HepG2 (cell line): ENCODE measurements at regions not wholly inside any gene's neighbourhood (a gene's known extent, or its start where the extent isn't known, plus 50 kb on each side); places are given as distances from the start of the nearest gene placed in this dataset.

Experiments
- ATAC-seq: fragments of 200-7000 bp; cut with Tn5 transposase; 3 replicates; pipeline ENCODE4 v1.9.1; 2020; ENCODE audit warnings: mild to moderate bottlenecking, moderate library complexity
- BruUV-seq: library from RNA; stranded (reverse); fragments of 400-500 nt; replicated peaks from 2 replicates; lab custom pipeline; 2021; lab: Mats Ljungman, UMichigan
- CTCF ChIA-PET: fragments of 300-600 bp; formaldehyde crosslinking; extraction: SDS; loops from one replicate; lab custom pipeline; 2021; ENCODE audit warnings: low total read pairs, inconsistent platforms, low intra/inter-chr PET ratio; lab: Yijun Ruan, JAX
- POLR2A ChIA-PET: fragments of 350-600 bp; sonication (Branson Sonifier 250); formaldehyde crosslinking; loops from one replicate; lab custom pipeline; 2020; ENCODE audit warnings: antibody characterized with exemption, inconsistent platforms; lab: Yijun Ruan, JAX
- DNase-seq: peaks from one replicate; pipeline ENCODE4 v3.0.0-alpha.2; 2015; ENCODE audit warnings: low spot score
- FAIRE-seq: peaks from 3 replicates; lab custom pipeline; 2011; peaks lifted over from hg19 to GRCh38; lab: Jason Lieb, UNC
- H2AFZ ChIP-seq: one replicate; pipeline ENCODE4 v1.6.1; 2011; ENCODE audit warnings: low read length, inconsistent platforms
- H3K27ac ChIP-seq: fragments of 300-600 bp; 3 replicates; pipeline ENCODE4 v1.8.0; 2011; ENCODE audit warnings: mixed run types, mild to moderate bottlenecking, mixed read lengths, low read length, inconsistent platforms; ENCODE audit not compliant: insufficient read depth; ENCODE audit errors: extremely low read length
- H3K27me3 ChIP-seq, 2 experiments: fragments of 200-600 bp in 1 of 2; 2 replicates in 1 of 2; 3 replicates in 1 of 2; pipeline versions ENCODE4 v1.6.0 to v1.8.0; 2011; ENCODE audit warnings: low read length in 2 of 2, mild to moderate bottlenecking in 2 of 2, moderate library complexity in 2 of 2, inconsistent platforms in 1 of 2; ENCODE audit not compliant: insufficient read depth in 2 of 2, control insufficient read depth in 1 of 2
- H3K36me3 ChIP-seq, 2 experiments: fragments of 200-600 bp in 1 of 2; replicated peaks in 1 of 2; 2 replicates in 1 of 2; 3 replicates in 1 of 2; pipeline versions ENCODE4 v1.5.1 to v1.8.0; 2011; ENCODE audit warnings: low read length in 2 of 2, inconsistent platforms in 1 of 2; ENCODE audit not compliant: insufficient read depth in 2 of 2, control insufficient read depth in 1 of 2
- H3K4me1 ChIP-seq: 2 replicates; pipeline ENCODE4 v1.5.1; 2012; ENCODE audit warnings: low read length, inconsistent platforms; ENCODE audit not compliant: insufficient read depth
- H3K4me2 ChIP-seq: 2 replicates; pipeline ENCODE4 v1.6.0; 2011; ENCODE audit warnings: low read depth, low read length, inconsistent platforms
- H3K4me3 ChIP-seq, 3 experiments: fragments of 200-600 bp in 1 of 3; sonication (generic), shearing (Covaris generic) in 1 of 3; replicated peaks in 1 of 3; 2 replicates each; pipeline ENCODE4 v1.5.1; 2011 to 2016; ENCODE audit warnings: low read length in 3 of 3, inconsistent platforms in 2 of 3, low read depth in 2 of 3, mild to moderate bottlenecking in 2 of 3, control low read depth in 1 of 3, mixed read lengths in 1 of 3; ENCODE audit not compliant: insufficient read depth in 1 of 3
- H3K79me2 ChIP-seq: one replicate; pipeline ENCODE4 v1.6.1; 2011; ENCODE audit warnings: low read length, inconsistent platforms; ENCODE audit not compliant: insufficient read depth
- H3K9ac ChIP-seq: 2 replicates; pipeline ENCODE4 v1.6.0; 2011; ENCODE audit warnings: mild to moderate bottlenecking, low read depth, low read length, inconsistent platforms; ENCODE audit not compliant: insufficient read depth
- H3K9me3 ChIP-seq: 2 replicates; pipeline ENCODE4 v1.5.1; 2012; ENCODE audit warnings: mild to moderate bottlenecking, low read length
- H4K20me1 ChIP-seq: 2 replicates; pipeline ENCODE4 v1.6.0; 2011; ENCODE audit warnings: inconsistent platforms, mild to moderate bottlenecking, low read length, moderate library complexity; ENCODE audit not compliant: insufficient read depth
- AKNA ChIP-seq: sonication (generic); formaldehyde crosslinking; IDR thresholded peaks from 2 replicates; pipeline ENCODE4 v1.4.0; 2020; ENCODE audit warnings: missing genetic modification reagents, borderline replicate concordance
- CEBPB ChIP-seq: IDR thresholded peaks from 2 replicates; pipeline ENCODE4 v1.6.1; 2011; ENCODE audit warnings: low read depth, low read length, improper control_type of control experiment, borderline replicate concordance
- CHCHD3 ChIP-seq: sonication (generic); formaldehyde crosslinking; IDR thresholded peaks from 2 replicates; pipeline ENCODE4 v1.8.0; 2022; ENCODE audit warnings: mild to moderate bottlenecking, missing genetic modification reagents, moderate library complexity
- FOXO4 ChIP-seq: sonication (generic); formaldehyde crosslinking; conservative IDR thresholded peaks from 2 replicates; pipeline ENCODE4 v1.8.1; 2023; ENCODE audit warnings: missing genetic modification reagents
- GLMP ChIP-seq: sonication (generic); formaldehyde crosslinking; IDR thresholded peaks from 2 replicates; pipeline ENCODE4 v1.9.0; 2021; ENCODE audit warnings: missing genetic modification reagents, mild to moderate bottlenecking, borderline replicate concordance
- HNF1B ChIP-seq: sonication (generic); formaldehyde crosslinking; IDR thresholded peaks from 2 replicates; pipeline ENCODE4 v1.5.1; 2020; ENCODE audit warnings: mild to moderate bottlenecking, moderate library complexity, missing genetic modification reagents
- IKZF4 ChIP-seq: sonication (generic); formaldehyde crosslinking; IDR thresholded peaks from 2 replicates; pipeline ENCODE4 v1.5.1; 2020; ENCODE audit warnings: borderline replicate concordance, mild to moderate bottlenecking, low read depth, missing genetic modification reagents; ENCODE audit errors: not compliant biosample characterization
- SMC3 ChIP-seq: IDR thresholded peaks from 2 replicates; pipeline ENCODE4 v1.6.1; 2011; ENCODE audit warnings: low read length, improper control_type of control experiment
- TERF1 ChIP-seq: sonication (generic); formaldehyde crosslinking; IDR thresholded peaks from 2 replicates; pipeline ENCODE4 v1.8.0; 2022; ENCODE audit warnings: mild to moderate bottlenecking, missing genetic modification reagents, moderate library complexity
- THAP11 ChIP-seq: IDR thresholded peaks from 2 replicates; pipeline ENCODE4 v1.6.1; 2016; ENCODE audit warnings: missing biosample characterization, missing genetic modification reagents
- ZNF468 ChIP-seq: sonication (generic); formaldehyde crosslinking; IDR thresholded peaks from 2 replicates; pipeline ENCODE4 v1.8.0; 2022; ENCODE audit warnings: mild to moderate bottlenecking, moderate library complexity, missing genetic modification reagents
- ZNF556 ChIP-seq: sonication (generic); formaldehyde crosslinking; IDR thresholded peaks from 2 replicates; pipeline ENCODE4 v1.4.0; 2020; ENCODE audit warnings: mild to moderate bottlenecking, missing genetic modification reagents, borderline replicate concordance
- ZNF75D ChIP-seq: sonication (generic); formaldehyde crosslinking; IDR thresholded peaks from 2 replicates; pipeline ENCODE4 v1.8.1; 2023; ENCODE audit warnings: missing genetic modification reagents, mild to moderate bottlenecking, borderline replicate concordance
- WGBS: methylation state at CpG from one replicate; pipeline ENCODE4 v1.1.6; 2017; ENCODE audit warnings: low lambda C conversion rate; 5-methylcytosine and 5-hydroxymethylcytosine counted together
- in situ Hi-C: cut with HindIII; loops from 2 replicates; pipeline ENCODE4 v1.10.0; 2017; ENCODE audit warnings: low pct_unique_long_range_greater_than_20kb; ENCODE audit not compliant: extremely low pct_ligation_motif_present
- intact Hi-C: fragments of 100-400 bp; cut with micrococcal nuclease; formaldehyde crosslinking; loops from one replicate; pipeline ENCODE4 v1.10.0; 2022; ENCODE audit not compliant: unreplicated experiment

- Histone ChIP-seq H3K79me2 (no peaks in the 10 kb centered on the region), H3K27me3 (peaks cover 5 to 23% of the 10 kb centered on the region in 2 experiments; a peak in 3 of 5 replicates), H4K20me1 (no peaks in the 10 kb centered on the region), H3K4me2 (no peak overlapping the region), H3K27ac (no peak overlapping the region), H3K4me1 (no peaks in the 10 kb centered on the region), H2AFZ (no peak overlapping the region), H3K9me3 (no peaks in the 10 kb centered on the region), H3K9ac (no peak overlapping the region), H3K36me3 (no peaks in the 10 kb centered on the region), H3K4me3 (no peak overlapping the region)
- ChIA-PET CTCF (no interaction called here), POLR2A (no interaction called here)
- in situ Hi-C loops, result no loop called here
- FAIRE-seq (no peak), ATAC-seq (no peak), DNase-seq (no peak)
- 13% methylated on average over 7 of the region's 7 CpGs for WGBS
- intact Hi-C loops, result no loop called here
- BruUV-seq, result no TSS peak
- no peak for TF ChIP-seq TERF1 (CRISPR knock-in tag)
- no peak for TF ChIP-seq IKZF4
- no peak for TF ChIP-seq ZNF556
- no peak for TF ChIP-seq GLMP
- no peak for TF ChIP-seq HNF1B (CRISPR knock-in tag)
- no peak for TF ChIP-seq ZNF75D (CRISPR knock-in tag)
- no peak for TF ChIP-seq CHCHD3
- TF ChIP-seq ZNF468 (CRISPR knock-in tag), result no peak
- TF ChIP-seq SMC3, result no peak
- TF ChIP-seq AKNA (CRISPR knock-in tag), result no peak
- TF ChIP-seq CEBPB, result no peak
- TF ChIP-seq FOXO4, result no peak
- no peak for TF ChIP-seq THAP11 (CRISPR knock-in tag)
Measured at GRCh38 chr2:41949091-41949882, 98.5 kb upstream of the PKDCC start.
